GM10266 (cell line): ENCODE measurements at regions not wholly inside any gene's neighbourhood (a gene's known extent, or its start where the extent isn't known, plus 50 kb on each side); places are given as distances from the start of the nearest gene placed in this dataset.

Experiments used
- DNase-seq: peaks from one replicate; pipeline ENCODE4 v3.0.0; 2012; ENCODE audit errors: extremely low spot score
- CTCF ChIP-seq: IDR thresholded peaks from 2 replicates; pipeline ENCODE4 v1.5.1; 2012; ENCODE audit warnings: mild to moderate bottlenecking, low read depth; ENCODE audit not compliant: control insufficient read depth, insufficient read depth; ENCODE audit errors: missing control alignments

GRCh38 chr2:223369889-223370288 is 232.3 kb downstream of the SCG2 start:
- no peak for DNase-seq
- no peak for TF ChIP-seq CTCF

- DNase-seq, result no peak
- no peak for TF ChIP-seq CTCF
These were observed 218.8 kb downstream of the SCG2 start for GRCh38 chr2:223383315-223383714.

GRCh38 chr2:223386189-223386588 is 216.0 kb downstream of the SCG2 start:
- no peak for TF ChIP-seq CTCF
- DNase-seq, result no peak

- no peak for TF ChIP-seq CTCF
- no peak for DNase-seq
These were observed 215.2 kb downstream of the SCG2 start for GRCh38 chr2:223386984-223387383.

GRCh38 chr2:223389624-223390023 is 212.5 kb downstream of the SCG2 start:
- DNase-seq, result no peak
- no peak for TF ChIP-seq CTCF

GRCh38 chr2:223396993-223397392 is 205.2 kb downstream of the SCG2 start:
- no peak for DNase-seq
- TF ChIP-seq CTCF, result no peak

GRCh38 chr2:223399357-223399957 is 202.7 kb downstream of the SCG2 start:
- no peak for TF ChIP-seq CTCF

More at GRCh38 chr2:223399357-223399957, 202.7 kb downstream of the SCG2 start:
- DNase-seq, result no peak
